ENCODE measurements at regions not wholly inside any gene's neighbourhood (a gene's known extent, or its start where the extent isn't known, plus 50 kb on each side); places are given as distances from the start of the nearest gene placed in this dataset.

DNA sequence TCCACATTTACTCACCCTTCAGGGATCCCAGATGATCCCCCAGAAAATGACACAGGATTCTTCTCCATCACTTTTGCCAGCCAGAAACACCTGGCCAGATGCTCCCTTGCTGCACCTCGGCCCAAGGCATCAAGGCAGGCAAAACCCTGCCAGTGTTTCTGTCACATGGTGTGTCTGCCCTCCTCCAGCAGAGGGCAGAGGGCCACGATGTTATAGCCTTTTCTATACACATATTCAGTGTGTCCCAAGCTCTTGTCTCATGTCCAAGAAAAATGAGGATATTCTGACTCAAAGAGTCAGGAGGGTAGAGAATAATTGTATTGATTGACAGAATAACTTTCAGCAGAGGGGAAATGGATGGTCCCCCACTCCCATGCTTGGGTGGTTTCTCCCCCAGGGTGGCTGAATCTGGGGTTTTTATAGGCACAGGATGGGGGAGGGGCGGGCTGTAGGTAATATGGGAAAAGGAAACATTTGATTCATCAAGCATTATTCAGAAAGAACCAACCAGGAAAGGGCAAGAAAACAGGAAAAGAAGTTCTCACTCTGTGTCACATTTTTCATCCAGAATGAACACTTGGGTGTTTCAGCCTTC is 933.9 kb downstream of the TRIB2 start:
- intact Hi-C loops (cut with micrococcal nuclease; ENCODE audit: unreplicated experiment) = no loop called here
- H2AFZ ChIP-seq (ENCODE audit: low read length) = no peak overlapping the region
- 6% methylated on average over 3 of the region's 3 CpGs for WGBS (ENCODE audit: low lambda C conversion rate)
- no peak overlapping the region for H3K27ac ChIP-seq (ENCODE audit: extremely low read length, insufficient read depth, low read length)
- no peak overlapping the region for H3K9ac ChIP-seq (ENCODE audit: insufficient read depth, low read depth, low read length)
- TF ChIP-seq, protein P1, sequence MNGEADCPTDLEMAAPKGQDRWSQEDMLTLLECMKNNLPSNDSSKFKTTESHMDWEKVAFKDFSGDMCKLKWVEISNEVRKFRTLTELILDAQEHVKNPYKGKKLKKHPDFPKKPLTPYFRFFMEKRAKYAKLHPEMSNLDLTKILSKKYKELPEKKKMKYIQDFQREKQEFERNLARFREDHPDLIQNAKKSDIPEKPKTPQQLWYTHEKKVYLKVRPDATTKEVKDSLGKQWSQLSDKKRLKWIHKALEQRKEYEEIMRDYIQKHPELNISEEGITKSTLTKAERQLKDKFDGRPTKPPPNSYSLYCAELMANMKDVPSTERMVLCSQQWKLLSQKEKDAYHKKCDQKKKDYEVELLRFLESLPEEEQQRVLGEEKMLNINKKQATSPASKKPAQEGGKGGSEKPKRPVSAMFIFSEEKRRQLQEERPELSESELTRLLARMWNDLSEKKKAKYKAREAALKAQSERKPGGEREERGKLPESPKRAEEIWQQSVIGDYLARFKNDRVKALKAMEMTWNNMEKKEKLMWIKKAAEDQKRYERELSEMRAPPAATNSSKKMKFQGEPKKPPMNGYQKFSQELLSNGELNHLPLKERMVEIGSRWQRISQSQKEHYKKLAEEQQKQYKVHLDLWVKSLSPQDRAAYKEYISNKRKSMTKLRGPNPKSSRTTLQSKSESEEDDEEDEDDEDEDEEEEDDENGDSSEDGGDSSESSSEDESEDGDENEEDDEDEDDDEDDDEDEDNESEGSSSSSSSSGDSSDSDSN (CRISPR knock-in tag; IDR thresholded peaks at IDR 0.05) = no peak
- TF ChIP-seq, protein P2, sequence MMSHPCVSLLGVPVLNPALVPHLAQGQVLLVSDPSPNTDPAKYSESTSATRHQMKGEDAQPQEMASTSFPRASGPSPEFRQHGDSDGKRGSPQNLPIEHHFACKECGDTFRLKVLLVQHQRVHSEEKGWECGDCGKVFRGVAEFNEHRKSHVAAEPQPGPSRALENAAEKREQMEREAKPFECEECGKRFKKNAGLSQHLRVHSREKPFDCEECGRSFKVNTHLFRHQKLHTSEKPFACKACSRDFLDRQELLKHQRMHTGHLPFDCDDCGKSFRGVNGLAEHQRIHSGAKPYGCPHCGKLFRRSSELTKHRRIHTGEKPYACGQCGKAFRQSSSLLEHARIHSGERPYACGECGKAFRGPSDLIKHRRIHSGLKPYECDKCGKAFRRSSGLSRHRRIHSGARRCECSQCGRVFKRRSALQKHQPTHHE (CRISPR knock-in tag; IDR thresholded peaks at IDR 0.05; ENCODE audit: borderline replicate concordance) = no peak
- no peak for TF ChIP-seq FOXA3 (CRISPR knock-in tag; IDR thresholded peaks at IDR 0.05)
- TF ChIP-seq SAFB2 (CRISPR knock-in tag; IDR thresholded peaks at IDR 0.05; ENCODE audit: borderline replicate concordance, low read depth) = no peak
- no peak for TF ChIP-seq KDM3A (CRISPR knock-in tag; IDR thresholded peaks at IDR 0.05; ENCODE audit: low read depth)
- no peak for TF ChIP-seq ZFP41 (CRISPR knock-in tag; IDR thresholded peaks at IDR 0.05; ENCODE audit: borderline replicate concordance)
- TF ChIP-seq BORCS8-MEF2B (CRISPR knock-in tag; IDR thresholded peaks at IDR 0.05) = no peak
- TF ChIP-seq HNRNPK (IDR thresholded peaks at IDR 0.05; ENCODE audit: low read depth, low read length, poor library complexity, severe bottlenecking) = no peak
- no peak for TF ChIP-seq ZNF572 (CRISPR knock-in tag; IDR thresholded peaks at IDR 0.05)
- TF ChIP-seq SSRP1 (CRISPR knock-in tag; IDR thresholded peaks at IDR 0.05) = no peak
- TF ChIP-seq, protein P3, sequence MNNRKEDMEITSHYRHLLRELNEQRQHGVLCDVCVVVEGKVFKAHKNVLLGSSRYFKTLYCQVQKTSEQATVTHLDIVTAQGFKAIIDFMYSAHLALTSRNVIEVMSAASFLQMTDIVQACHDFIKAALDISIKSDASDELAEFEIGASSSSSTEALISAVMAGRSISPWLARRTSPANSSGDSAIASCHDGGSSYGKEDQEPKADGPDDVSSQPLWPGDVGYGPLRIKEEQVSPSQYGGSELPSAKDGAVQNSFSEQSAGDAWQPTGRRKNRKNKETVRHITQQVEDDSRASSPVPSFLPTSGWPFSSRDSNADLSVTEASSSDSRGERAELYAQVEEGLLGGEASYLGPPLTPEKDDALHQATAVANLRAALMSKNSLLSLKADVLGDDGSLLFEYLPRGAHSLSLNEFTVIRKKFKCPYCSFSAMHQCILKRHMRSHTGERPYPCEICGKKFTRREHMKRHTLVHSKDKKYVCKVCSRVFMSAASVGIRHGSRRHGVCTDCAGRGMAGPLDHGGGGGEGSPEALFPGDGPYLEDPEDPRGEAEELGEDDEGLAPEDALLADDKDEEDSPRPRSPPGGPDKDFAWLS (CRISPR knock-in tag; IDR thresholded peaks at IDR 0.05; ENCODE audit: borderline replicate concordance) = no peak
- TF ChIP-seq, protein P4, sequence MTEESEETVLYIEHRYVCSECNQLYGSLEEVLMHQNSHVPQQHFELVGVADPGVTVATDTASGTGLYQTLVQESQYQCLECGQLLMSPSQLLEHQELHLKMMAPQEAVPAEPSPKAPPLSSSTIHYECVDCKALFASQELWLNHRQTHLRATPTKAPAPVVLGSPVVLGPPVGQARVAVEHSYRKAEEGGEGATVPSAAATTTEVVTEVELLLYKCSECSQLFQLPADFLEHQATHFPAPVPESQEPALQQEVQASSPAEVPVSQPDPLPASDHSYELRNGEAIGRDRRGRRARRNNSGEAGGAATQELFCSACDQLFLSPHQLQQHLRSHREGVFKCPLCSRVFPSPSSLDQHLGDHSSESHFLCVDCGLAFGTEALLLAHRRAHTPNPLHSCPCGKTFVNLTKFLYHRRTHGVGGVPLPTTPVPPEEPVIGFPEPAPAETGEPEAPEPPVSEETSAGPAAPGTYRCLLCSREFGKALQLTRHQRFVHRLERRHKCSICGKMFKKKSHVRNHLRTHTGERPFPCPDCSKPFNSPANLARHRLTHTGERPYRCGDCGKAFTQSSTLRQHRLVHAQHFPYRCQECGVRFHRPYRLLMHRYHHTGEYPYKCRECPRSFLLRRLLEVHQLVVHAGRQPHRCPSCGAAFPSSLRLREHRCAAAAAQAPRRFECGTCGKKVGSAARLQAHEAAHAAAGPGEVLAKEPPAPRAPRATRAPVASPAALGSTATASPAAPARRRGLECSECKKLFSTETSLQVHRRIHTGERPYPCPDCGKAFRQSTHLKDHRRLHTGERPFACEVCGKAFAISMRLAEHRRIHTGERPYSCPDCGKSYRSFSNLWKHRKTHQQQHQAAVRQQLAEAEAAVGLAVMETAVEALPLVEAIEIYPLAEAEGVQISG (CRISPR knock-in tag; IDR thresholded peaks at IDR 0.05) = no peak
- no peak for TF ChIP-seq ZNF10 (CRISPR knock-in tag; IDR thresholded peaks at IDR 0.05; ENCODE audit: borderline replicate concordance, low read depth)
- TF ChIP-seq RBM39 (IDR thresholded peaks at IDR 0.05; ENCODE audit: low read depth, low read length, poor library complexity, severe bottlenecking) = no peak
- TF ChIP-seq ARNT (IDR thresholded peaks at IDR 0.05) = no peak
- no peak for TF ChIP-seq HES4 (CRISPR knock-in tag; IDR thresholded peaks at IDR 0.05; ENCODE audit: borderline replicate concordance)
- TF ChIP-seq ZNF891 (CRISPR knock-in tag; IDR thresholded peaks at IDR 0.05) = no peak
- no peak for DNase-seq (ENCODE audit: low spot score)
- no peak overlapping the region for H3K4me3 ChIP-seq (replicated peaks in 1 of 3; ENCODE audit: insufficient read depth in 1 of 3, low read depth in 2 of 3, low read length in 3 of 3)
- no peaks in the 10 kb centered on the region for H3K4me1 ChIP-seq (ENCODE audit: insufficient read depth, low read length)
- no TSS peak for BruUV-seq (replicated peaks)
- H3K9me3 ChIP-seq (ENCODE audit: low read length) = peaks cover 94% of the 10 kb centered on the region
- H3K27me3 ChIP-seq (ENCODE audit: control insufficient read depth in 1 of 2, insufficient read depth in 2 of 2, low read length in 2 of 2) = no peaks in the 10 kb centered on the region
- H3K4me2 ChIP-seq (ENCODE audit: low read depth, low read length) = no peak overlapping the region
- H3K36me3 ChIP-seq (replicated peaks in 1 of 2; ENCODE audit: control insufficient read depth in 1 of 2, insufficient read depth in 2 of 2, low read length in 2 of 2) = no peaks in the 10 kb centered on the region
- no peaks in the 10 kb centered on the region for H4K20me1 ChIP-seq (ENCODE audit: insufficient read depth, low read length)
- ATAC-seq = no peak
- in situ Hi-C loops (cut with HindIII; ENCODE audit: extremely low pct_ligation_motif_present, low pct_unique_long_range_greater_than_20kb) = no loop called here
- FAIRE-seq = no peak
- CTCF ChIA-PET (ENCODE audit: low intra/inter-chr PET ratio, low total read pairs) = no interaction called here
- no peaks in the 10 kb centered on the region for H3K79me2 ChIP-seq (ENCODE audit: insufficient read depth, low read length)
- POLR2A ChIA-PET = no interaction called here

All from HepG2 (cell line).